PFSK-1 (cell line): ENCODE measurements at regions not wholly inside any gene's neighbourhood (a gene's known extent, or its start where the extent isn't known, plus 50 kb on each side); places are given as distances from the start of the nearest gene placed in this dataset.

Experiments used
- FOXP2 ChIP-seq: optimal IDR thresholded peaks from 2 replicates; pipeline ENCODE3; 2011; ENCODE audit warnings: borderline replicate concordance, control low read depth, inconsistent platforms; ENCODE audit not compliant: insufficient read depth; ENCODE audit errors: extremely low read length, extremely low read depth
- POLR2AphosphoS5 ChIP-seq: IDR thresholded peaks from 2 replicates; pipeline ENCODE4 v1.6.1; 2012; ENCODE audit warnings: low read depth, mild to moderate bottlenecking, control low read depth, low read length, moderate library complexity
- REST ChIP-seq, 2 experiments: IDR thresholded peaks; 2 replicates each; pipeline versions ENCODE4 v1.6.1 to v1.8.0; 2011 to 2012; ENCODE audit warnings: low read depth in 2 of 2, low read length in 2 of 2, control low read depth in 1 of 2, inconsistent platforms in 1 of 2, mild to moderate bottlenecking in 1 of 2, moderate library complexity in 1 of 2; ENCODE audit not compliant: insufficient read depth in 1 of 2
- SIN3A ChIP-seq: IDR thresholded peaks from 2 replicates; pipeline ENCODE4 v1.6.1; 2012; ENCODE audit warnings: mild to moderate bottlenecking, low read length, moderate library complexity, borderline replicate concordance; ENCODE audit not compliant: insufficient read depth
- TAF1 ChIP-seq: IDR thresholded peaks from 2 replicates; pipeline ENCODE4 v1.6.1; 2012; ENCODE audit warnings: low read length, control low read depth, borderline replicate concordance; ENCODE audit not compliant: insufficient read depth

GRCh38 chr20:4439461-4439860 is 190.4 kb upstream of the ADRA1D start:
- TF ChIP-seq TAF1 (no peak), SIN3A (no peak), POLR2AphosphoS5 (no peak), REST (IDR thresholded peaks at IDR 0.05; ENCODE audit: insufficient read depth in 1 of 2, low read depth in 2 of 2, low read length in 2 of 2) (no peak; a peak in 1 of 4 replicates), FOXP2 (no peak)

- TF ChIP-seq TAF1 (no peak), POLR2AphosphoS5 (no peak), FOXP2 (no peak)
These were observed 188.0 kb upstream of the ADRA1D start for GRCh38 chr20:4437131-4437530.

GRCh38 chr20:4435671-4436455 is 186.8 kb upstream of the ADRA1D start:
- TF ChIP-seq SIN3A (no peak), FOXP2 (no peak), TAF1 (no peak), REST (IDR thresholded peaks at IDR 0.05; ENCODE audit: insufficient read depth in 1 of 2, low read depth in 2 of 2, low read length in 2 of 2) (no peak), POLR2AphosphoS5 (no peak)

GRCh38 chr20:4435225-4435624 is 186.1 kb upstream of the ADRA1D start:
- TF ChIP-seq TAF1, result no peak
- no peak for TF ChIP-seq REST (IDR thresholded peaks at IDR 0.05; ENCODE audit: insufficient read depth in 1 of 2, low read depth in 2 of 2, low read length in 2 of 2)
- no peak for TF ChIP-seq FOXP2
- no peak for TF ChIP-seq SIN3A
- no peak for TF ChIP-seq POLR2AphosphoS5

- TF ChIP-seq SIN3A (no peak), TAF1 (no peak)
These were observed 185.6 kb upstream of the ADRA1D start for GRCh38 chr20:4434681-4435080.

- TF ChIP-seq TAF1, result no peak
- TF ChIP-seq SIN3A, result no peak
- TF ChIP-seq POLR2AphosphoS5, result no peak
- TF ChIP-seq FOXP2, result no peak
- no peak for TF ChIP-seq REST (IDR thresholded peaks at IDR 0.05; ENCODE audit: insufficient read depth in 1 of 2, low read depth in 2 of 2, low read length in 2 of 2)
These were observed 182.4 kb upstream of the ADRA1D start for GRCh38 chr20:4431446-4431845.
